ENCODE measurements at regions not wholly inside any gene's neighbourhood (a gene's known extent, or its start where the extent isn't known, plus 50 kb on each side); places are given as distances from the start of the nearest gene placed in this dataset.

- Histone ChIP-seq H3K9me3 (ENCODE audit: low read length) (no peaks in the 10 kb centered on the region), H2AFZ (ENCODE audit: low read depth, low read length) (no peak overlapping the region), H3K27me3 (ENCODE audit: insufficient read depth, low read length) (no peaks in the 10 kb centered on the region), H3K4me1 (ENCODE audit: insufficient read depth, low read length) (peaks cover 10% of the 10 kb centered on the region), H3K36me3 (ENCODE audit: insufficient read depth, low read length) (no peaks in the 10 kb centered on the region), H3K4me3 (ENCODE audit: low read length) (no peak overlapping the region)
Measured at GRCh38 chr3:115350606-115351005, 203.5 kb upstream of the ZBTB20 start.

- Histone ChIP-seq H3K9me3 (ENCODE audit: low read length) (no peaks in the 10 kb centered on the region), H3K27me3 (ENCODE audit: insufficient read depth, low read length) (no peaks in the 10 kb centered on the region), H3K36me3 (ENCODE audit: insufficient read depth, low read length) (no peaks in the 10 kb centered on the region), H3K4me1 (ENCODE audit: insufficient read depth, low read length) (peaks cover 10% of the 10 kb centered on the region), H2AFZ (ENCODE audit: low read depth, low read length) (no peak overlapping the region), H3K4me3 (ENCODE audit: low read length) (no peak overlapping the region)
Measured at GRCh38 chr3:115351193-115351592, 204.1 kb upstream of the ZBTB20 start.

- no peaks in the 10 kb centered on the region for H3K9me3 ChIP-seq (ENCODE audit: low read length)
- no peak overlapping the region for H2AFZ ChIP-seq (ENCODE audit: low read depth, low read length)
- no peak overlapping the region for H3K4me3 ChIP-seq (ENCODE audit: low read length)
- H3K36me3 ChIP-seq (ENCODE audit: insufficient read depth, low read length) = no peaks in the 10 kb centered on the region
- no peaks in the 10 kb centered on the region for H3K27me3 ChIP-seq (ENCODE audit: insufficient read depth, low read length)
- H3K4me1 ChIP-seq (ENCODE audit: insufficient read depth, low read length) = no peaks in the 10 kb centered on the region
Measured at GRCh38 chr3:115354010-115354409, 206.9 kb upstream of the ZBTB20 start.

GRCh38 chr3:115357456-115357855 is 210.4 kb upstream of the ZBTB20 start:
- Histone ChIP-seq H2AFZ (ENCODE audit: low read depth, low read length) (no peak overlapping the region), H3K4me1 (ENCODE audit: insufficient read depth, low read length) (no peaks in the 10 kb centered on the region), H3K9me3 (ENCODE audit: low read length) (no peaks in the 10 kb centered on the region), H3K4me3 (ENCODE audit: low read length) (no peak overlapping the region), H3K27me3 (ENCODE audit: insufficient read depth, low read length) (no peaks in the 10 kb centered on the region), H3K36me3 (ENCODE audit: insufficient read depth, low read length) (no peaks in the 10 kb centered on the region)

GRCh38 chr3:115359536-115359935 is 212.4 kb upstream of the ZBTB20 start:
- H3K27me3 ChIP-seq (ENCODE audit: insufficient read depth, low read length) = no peaks in the 10 kb centered on the region
- no peaks in the 10 kb centered on the region for H3K4me1 ChIP-seq (ENCODE audit: insufficient read depth, low read length)
- no peaks in the 10 kb centered on the region for H3K36me3 ChIP-seq (ENCODE audit: insufficient read depth, low read length)
- H3K4me3 ChIP-seq (ENCODE audit: low read length) = no peak overlapping the region
- no peaks in the 10 kb centered on the region for H3K9me3 ChIP-seq (ENCODE audit: low read length)
- H2AFZ ChIP-seq (ENCODE audit: low read depth, low read length) = no peak overlapping the region

GRCh38 chr3:115361806-115362205 is 214.7 kb upstream of the ZBTB20 start:
- H3K9me3 ChIP-seq (ENCODE audit: low read length) = peaks cover 2% of the 10 kb centered on the region
- no peak overlapping the region for H3K4me3 ChIP-seq (ENCODE audit: low read length)
- H3K4me1 ChIP-seq (ENCODE audit: insufficient read depth, low read length) = no peaks in the 10 kb centered on the region
- H3K27me3 ChIP-seq (ENCODE audit: insufficient read depth, low read length) = no peaks in the 10 kb centered on the region
- H2AFZ ChIP-seq (ENCODE audit: low read depth, low read length) = no peak overlapping the region
- no peaks in the 10 kb centered on the region for H3K36me3 ChIP-seq (ENCODE audit: insufficient read depth, low read length)

- Histone ChIP-seq H3K27me3 (ENCODE audit: insufficient read depth, low read length) (no peaks in the 10 kb centered on the region), H2AFZ (ENCODE audit: low read depth, low read length) (no peak overlapping the region), H3K4me1 (ENCODE audit: insufficient read depth, low read length) (no peaks in the 10 kb centered on the region), H3K9me3 (ENCODE audit: low read length) (peaks cover 2% of the 10 kb centered on the region), H3K36me3 (ENCODE audit: insufficient read depth, low read length) (no peaks in the 10 kb centered on the region), H3K4me3 (ENCODE audit: low read length) (no peak overlapping the region)
Measured at GRCh38 chr3:115363071-115363470, 216.0 kb upstream of the ZBTB20 start.

- peaks cover 2% of the 10 kb centered on the region for H3K9me3 ChIP-seq (ENCODE audit: low read length)
- no peaks in the 10 kb centered on the region for H3K27me3 ChIP-seq (ENCODE audit: insufficient read depth, low read length)
- H3K4me1 ChIP-seq (ENCODE audit: insufficient read depth, low read length) = no peaks in the 10 kb centered on the region
- H3K36me3 ChIP-seq (ENCODE audit: insufficient read depth, low read length) = no peaks in the 10 kb centered on the region
- H3K4me3 ChIP-seq (ENCODE audit: low read length) = no peak overlapping the region
- no peak overlapping the region for H2AFZ ChIP-seq (ENCODE audit: low read depth, low read length)
Measured at GRCh38 chr3:115369021-115369420, 221.9 kb upstream of the ZBTB20 start.

GRCh38 chr3:115375362-115375761 is 228.3 kb upstream of the ZBTB20 start:
- Histone ChIP-seq H3K9me3 (ENCODE audit: low read length) (no peaks in the 10 kb centered on the region), H3K27me3 (ENCODE audit: insufficient read depth, low read length) (no peaks in the 10 kb centered on the region), H2AFZ (ENCODE audit: low read depth, low read length) (no peak overlapping the region), H3K4me3 (ENCODE audit: low read length) (no peak overlapping the region), H3K4me1 (ENCODE audit: insufficient read depth, low read length) (peaks cover 3% of the 10 kb centered on the region), H3K36me3 (ENCODE audit: insufficient read depth, low read length) (no peaks in the 10 kb centered on the region)

GRCh38 chr3:115380883-115381572 is 233.9 kb upstream of the ZBTB20 start:
- Histone ChIP-seq H3K4me3 (ENCODE audit: low read length) (no peak overlapping the region), H3K27me3 (ENCODE audit: insufficient read depth, low read length) (no peaks in the 10 kb centered on the region), H3K4me1 (ENCODE audit: insufficient read depth, low read length) (peaks cover 5% of the 10 kb centered on the region), H2AFZ (ENCODE audit: low read depth, low read length) (no peak overlapping the region), H3K36me3 (ENCODE audit: insufficient read depth, low read length) (no peaks in the 10 kb centered on the region), H3K9me3 (ENCODE audit: low read length) (no peaks in the 10 kb centered on the region)

- Histone ChIP-seq H3K27me3 (ENCODE audit: insufficient read depth, low read length) (no peaks in the 10 kb centered on the region), H3K36me3 (ENCODE audit: insufficient read depth, low read length) (no peaks in the 10 kb centered on the region), H3K4me1 (ENCODE audit: insufficient read depth, low read length) (peaks cover 10% of the 10 kb centered on the region), H3K9me3 (ENCODE audit: low read length) (no peaks in the 10 kb centered on the region), H3K4me3 (ENCODE audit: low read length) (no peak overlapping the region), H2AFZ (ENCODE audit: low read depth, low read length) (no peak overlapping the region)
Measured at GRCh38 chr3:115381573-115381912, 234.5 kb upstream of the ZBTB20 start.

- Histone ChIP-seq H3K27me3 (ENCODE audit: insufficient read depth, low read length) (no peaks in the 10 kb centered on the region), H3K4me1 (ENCODE audit: insufficient read depth, low read length) (peaks cover 12% of the 10 kb centered on the region), H3K9me3 (ENCODE audit: low read length) (no peaks in the 10 kb centered on the region), H2AFZ (ENCODE audit: low read depth, low read length) (no peak overlapping the region), H3K36me3 (ENCODE audit: insufficient read depth, low read length) (no peaks in the 10 kb centered on the region), H3K4me3 (ENCODE audit: low read length) (no peak overlapping the region)
Measured at GRCh38 chr3:115381931-115382330, 234.8 kb upstream of the ZBTB20 start.

- Histone ChIP-seq H3K4me1 (ENCODE audit: insufficient read depth, low read length) (peaks cover 16% of the 10 kb centered on the region), H2AFZ (ENCODE audit: low read depth, low read length) (no peak overlapping the region), H3K36me3 (ENCODE audit: insufficient read depth, low read length) (no peaks in the 10 kb centered on the region), H3K4me3 (ENCODE audit: low read length) (no peak overlapping the region), H3K27me3 (ENCODE audit: insufficient read depth, low read length) (no peaks in the 10 kb centered on the region), H3K9me3 (ENCODE audit: low read length) (no peaks in the 10 kb centered on the region)
Measured at GRCh38 chr3:115384381-115384780, 237.3 kb upstream of the ZBTB20 start.

Measured in neuron (in vitro differentiated cells).